ENCODE measurements at regions not wholly inside any gene's neighbourhood (a gene's known extent, or its start where the extent isn't known, plus 50 kb on each side); places are given as distances from the start of the nearest gene placed in this dataset.

DNA sequence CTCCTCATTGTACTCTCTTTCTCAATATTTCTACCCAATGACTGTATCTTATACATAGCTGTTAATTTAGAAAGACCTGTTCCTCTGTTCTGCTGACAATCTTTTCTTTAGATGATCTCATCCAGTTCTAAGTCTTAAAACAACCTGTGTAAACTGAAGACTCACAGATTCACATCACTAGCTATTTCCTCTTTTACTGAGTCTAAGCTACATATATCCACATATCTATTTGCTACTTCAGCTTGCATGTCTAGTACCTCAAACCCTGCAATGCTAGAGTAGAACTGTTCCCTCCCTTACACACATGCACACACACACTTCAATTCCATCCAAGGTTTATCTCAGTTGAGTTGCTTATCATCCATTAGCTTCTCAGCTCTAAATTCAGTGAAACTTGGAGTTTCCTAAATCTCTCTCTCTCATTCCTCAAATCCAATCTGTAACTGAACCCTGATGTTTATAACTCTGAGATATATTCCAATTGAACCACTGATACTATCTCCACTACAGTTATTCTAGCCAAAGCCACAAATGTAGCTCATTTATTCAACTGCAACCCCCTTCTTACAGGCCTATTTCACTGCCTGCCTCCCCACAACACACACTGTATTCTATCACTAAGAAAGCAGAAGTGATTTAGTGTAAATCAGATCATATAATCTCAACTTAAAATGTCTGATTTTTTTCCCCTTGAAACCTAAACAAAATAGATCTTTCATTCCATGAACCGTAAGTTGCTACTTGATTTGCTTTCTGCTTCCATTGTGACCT, 1036.8 kb upstream of the POT1 start:
- Histone ChIP-seq H2AFZ (ENCODE audit: low read length) (no peak overlapping the region), H4K20me1 (ENCODE audit: control insufficient read depth, extremely low read depth, insufficient read depth, low read length) (no peaks in the 10 kb centered on the region)

DNA sequence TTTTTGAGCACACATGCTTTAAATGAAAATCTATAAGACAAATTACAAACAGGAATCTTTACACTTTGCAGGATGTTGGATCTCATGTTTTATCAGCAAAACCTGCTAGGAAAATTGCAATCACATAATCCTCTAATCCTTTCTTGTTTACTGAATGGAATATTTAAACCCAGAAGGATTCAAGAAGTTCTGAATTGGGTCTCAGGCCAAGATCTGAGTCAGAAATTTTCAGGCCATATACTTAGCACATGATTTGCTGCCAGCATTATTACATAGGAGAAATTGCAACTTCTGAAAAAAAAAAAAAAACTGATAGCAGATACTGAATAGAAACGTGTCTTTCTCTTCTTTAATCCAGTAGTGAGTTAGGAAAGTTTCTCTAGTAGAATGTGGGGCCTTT, 1005.3 kb upstream of the POT1 start:
- DNase-seq (ENCODE audit: low read depth in 2 of 2), result peak in 1 of 2 donors; percentile 3
- H3K4me2 ChIP-seq (ENCODE audit: extremely low read depth, insufficient read depth, low read length), result no peak overlapping the region
- H4K20me1 ChIP-seq (ENCODE audit: control insufficient read depth, extremely low read depth, insufficient read depth, low read length), result no peaks in the 10 kb centered on the region
- no peak for TF ChIP-seq EZH2 (IDR thresholded peaks at IDR 0.05; ENCODE audit: low read length, missing control alignments)
- TF ChIP-seq, protein P1, sequence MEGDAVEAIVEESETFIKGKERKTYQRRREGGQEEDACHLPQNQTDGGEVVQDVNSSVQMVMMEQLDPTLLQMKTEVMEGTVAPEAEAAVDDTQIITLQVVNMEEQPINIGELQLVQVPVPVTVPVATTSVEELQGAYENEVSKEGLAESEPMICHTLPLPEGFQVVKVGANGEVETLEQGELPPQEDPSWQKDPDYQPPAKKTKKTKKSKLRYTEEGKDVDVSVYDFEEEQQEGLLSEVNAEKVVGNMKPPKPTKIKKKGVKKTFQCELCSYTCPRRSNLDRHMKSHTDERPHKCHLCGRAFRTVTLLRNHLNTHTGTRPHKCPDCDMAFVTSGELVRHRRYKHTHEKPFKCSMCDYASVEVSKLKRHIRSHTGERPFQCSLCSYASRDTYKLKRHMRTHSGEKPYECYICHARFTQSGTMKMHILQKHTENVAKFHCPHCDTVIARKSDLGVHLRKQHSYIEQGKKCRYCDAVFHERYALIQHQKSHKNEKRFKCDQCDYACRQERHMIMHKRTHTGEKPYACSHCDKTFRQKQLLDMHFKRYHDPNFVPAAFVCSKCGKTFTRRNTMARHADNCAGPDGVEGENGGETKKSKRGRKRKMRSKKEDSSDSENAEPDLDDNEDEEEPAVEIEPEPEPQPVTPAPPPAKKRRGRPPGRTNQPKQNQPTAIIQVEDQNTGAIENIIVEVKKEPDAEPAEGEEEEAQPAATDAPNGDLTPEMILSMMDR (conservative IDR thresholded peaks at IDR 0.05 in 1 of 2, IDR thresholded peaks at IDR 0.05 in 1 of 2; ENCODE audit: low read depth in 1 of 2, low read length in 2 of 2), result no peak
- no peaks in the 10 kb centered on the region for H3K79me2 ChIP-seq (ENCODE audit: control insufficient read depth, insufficient read depth, low read length)
- H3K4me3 ChIP-seq (replicated peaks in 1 of 4; ENCODE audit: control extremely low read depth in 1 of 4, insufficient read depth in 1 of 4, low read depth in 3 of 4, low read length in 4 of 4), result no peak overlapping the region
- no peaks in the 10 kb centered on the region for H3K36me3 ChIP-seq (ENCODE audit: control insufficient read depth, insufficient read depth, low read length)
- H3K27ac ChIP-seq (ENCODE audit: insufficient read depth, low read length), result no peak overlapping the region
- no peaks in the 10 kb centered on the region for H3K4me1 ChIP-seq (ENCODE audit: control insufficient read depth, extremely low read depth, insufficient read depth, low read length)
- no peaks in the 10 kb centered on the region for H3K27me3 ChIP-seq (ENCODE audit: control insufficient read depth, insufficient read depth, low read length)
- no peak overlapping the region for H3K9ac ChIP-seq (ENCODE audit: insufficient read depth, low read length)
- no peaks in the 10 kb centered on the region for H3K9me3 ChIP-seq (ENCODE audit: control insufficient read depth, insufficient read depth, low read depth, low read length)
- H2AFZ ChIP-seq (ENCODE audit: low read length), result no peak overlapping the region

More for the DNA sequence above, 1036.8 kb upstream of the POT1 start:
- Histone ChIP-seq H3K9ac (ENCODE audit: insufficient read depth, low read length) (no peak overlapping the region), H3K4me3 (replicated peaks in 1 of 4; ENCODE audit: control extremely low read depth in 1 of 4, insufficient read depth in 1 of 4, low read depth in 3 of 4, low read length in 4 of 4) (no peak overlapping the region), H3K27ac (ENCODE audit: insufficient read depth, low read length) (no peak overlapping the region), H3K27me3 (ENCODE audit: control insufficient read depth, insufficient read depth, low read length) (no peaks in the 10 kb centered on the region), H3K4me2 (ENCODE audit: extremely low read depth, insufficient read depth, low read length) (no peak overlapping the region), H3K36me3 (ENCODE audit: control insufficient read depth, insufficient read depth, low read length) (no peaks in the 10 kb centered on the region), H3K79me2 (ENCODE audit: control insufficient read depth, insufficient read depth, low read length) (no peaks in the 10 kb centered on the region), H3K4me1 (ENCODE audit: control insufficient read depth, extremely low read depth, insufficient read depth, low read length) (no peaks in the 10 kb centered on the region), H3K9me3 (ENCODE audit: control insufficient read depth, insufficient read depth, low read depth, low read length) (no peaks in the 10 kb centered on the region)
- DNase-seq (ENCODE audit: low read depth in 2 of 2), result no peak
- TF ChIP-seq, protein P1 (conservative IDR thresholded peaks at IDR 0.05 in 1 of 2, IDR thresholded peaks at IDR 0.05 in 1 of 2; ENCODE audit: low read depth in 1 of 2, low read length in 2 of 2), result no peak
- TF ChIP-seq EZH2 (IDR thresholded peaks at IDR 0.05; ENCODE audit: low read length, missing control alignments), result no peak

DNA sequence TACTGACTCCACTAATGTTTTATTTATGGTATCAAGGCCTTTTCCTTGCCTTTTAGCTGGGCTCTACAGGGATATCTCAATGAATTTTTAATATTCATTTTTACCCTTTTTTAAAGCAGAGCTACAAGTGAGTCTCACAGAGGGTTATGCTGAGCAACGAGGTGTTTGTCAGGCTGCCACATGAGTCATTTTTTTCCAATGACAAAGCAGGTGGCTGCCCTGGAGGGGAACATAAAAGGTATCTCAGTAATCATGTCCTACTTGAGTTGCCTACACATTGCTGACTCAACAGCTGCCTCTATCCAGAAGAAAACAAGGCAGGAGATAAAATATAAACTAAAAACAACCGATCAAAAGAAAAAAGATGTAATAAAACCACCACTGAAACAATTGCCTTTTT, 1004.9 kb upstream of the POT1 start:
- Histone ChIP-seq H3K27me3 (ENCODE audit: control insufficient read depth, insufficient read depth, low read length) (no peaks in the 10 kb centered on the region), H4K20me1 (ENCODE audit: control insufficient read depth, extremely low read depth, insufficient read depth, low read length) (no peaks in the 10 kb centered on the region), H3K9me3 (ENCODE audit: control insufficient read depth, insufficient read depth, low read depth, low read length) (no peaks in the 10 kb centered on the region), H3K4me1 (ENCODE audit: control insufficient read depth, extremely low read depth, insufficient read depth, low read length) (no peaks in the 10 kb centered on the region), H3K9ac (ENCODE audit: insufficient read depth, low read length) (no peak overlapping the region), H3K79me2 (ENCODE audit: control insufficient read depth, insufficient read depth, low read length) (no peaks in the 10 kb centered on the region), H3K36me3 (ENCODE audit: control insufficient read depth, insufficient read depth, low read length) (no peaks in the 10 kb centered on the region), H3K4me2 (ENCODE audit: extremely low read depth, insufficient read depth, low read length) (no peak overlapping the region), H3K4me3 (replicated peaks in 1 of 4; ENCODE audit: control extremely low read depth in 1 of 4, insufficient read depth in 1 of 4, low read depth in 3 of 4, low read length in 4 of 4) (no peak overlapping the region), H2AFZ (ENCODE audit: low read length) (no peak overlapping the region), H3K27ac (ENCODE audit: insufficient read depth, low read length) (no peak overlapping the region)
- peak in 1 of 2 donors; percentile 11 for DNase-seq (ENCODE audit: low read depth in 2 of 2)
- TF ChIP-seq EZH2 (IDR thresholded peaks at IDR 0.05; ENCODE audit: low read length, missing control alignments), result no peak

Measured in fibroblast of lung (primary cell).